GM12878 (cell line): ENCODE measurements at regions not wholly inside any gene's neighbourhood (a gene's known extent, or its start where the extent isn't known, plus 50 kb on each side); places are given as distances from the start of the nearest gene placed in this dataset.

Experiments
- ATAC-seq: fragments of 200-7000 bp; cut with Tn5 transposase; 3 replicates; pipeline ENCODE4 v1.9.1; 2020; ENCODE audit warnings: mild to moderate bottlenecking, moderate library complexity
- BruUV-seq: library from RNA; stranded (reverse); fragments of 400-500 nt; replicated peaks from 2 replicates; lab custom pipeline; 2021; lab: Mats Ljungman, UMichigan
- CTCF ChIA-PET: fragments of 300-600 bp; sonication (Branson Sonifier 250); formaldehyde crosslinking; extraction: SDS; loops from one replicate; lab custom pipeline; 2021; ENCODE audit warnings: inconsistent platforms; lab: Yijun Ruan, JAX
- POLR2A ChIA-PET: fragments of 350-600 bp; formaldehyde crosslinking; extraction: SDS; loops from one replicate; lab custom pipeline; 2021; ENCODE audit warnings: inconsistent platforms; lab: Charles Lee
- RAD21 ChIA-PET: fragments of 300-600 bp; sonication (Branson Sonifier 250); formaldehyde crosslinking; loops from one replicate; lab custom pipeline; 2023; ENCODE audit warnings: antibody characterized with exemption; ENCODE audit not compliant: unreplicated experiment; lab: Charles Lee
- SMC1A ChIA-PET: fragments of 300-600 bp; sonication (Branson Sonifier 250); formaldehyde crosslinking; loops from one replicate; lab custom pipeline; 2023; ENCODE audit not compliant: unreplicated experiment, uncharacterized antibody; lab: Charles Lee
- DNase-seq: peaks from one replicate; pipeline ENCODE4 v3.0.0-alpha.2; 2011; ENCODE audit warnings: low read depth, low spot score
- FAIRE-seq: peaks from 3 replicates; lab custom pipeline; 2011; peaks lifted over from hg19 to GRCh38; lab: Jason Lieb, UNC
- H2AFZ ChIP-seq: 2 replicates; pipeline ENCODE4 v1.6.0; 2011; ENCODE audit warnings: low read depth, low read length, control low read depth; ENCODE audit not compliant: control insufficient read depth
- H3K27ac ChIP-seq: 2 replicates; pipeline ENCODE4 v1.5.1; 2011; ENCODE audit warnings: control low read depth; ENCODE audit not compliant: control insufficient read depth, insufficient read depth
- H3K27me3 ChIP-seq, 2 experiments: replicated peaks in 1 of 2; 2 replicates each; pipeline versions ENCODE4 v1.6.0 to v1.6.1; 2011; ENCODE audit warnings: low read length in 1 of 2; ENCODE audit not compliant: control insufficient read depth in 2 of 2, insufficient read depth in 2 of 2
- H3K36me3 ChIP-seq, 2 experiments: 2 replicates each; pipeline ENCODE4 v1.5.1; 2011; ENCODE audit warnings: low read length in 1 of 2; ENCODE audit not compliant: control insufficient read depth in 2 of 2, insufficient read depth in 2 of 2
- H3K4me1 ChIP-seq: 2 replicates; pipeline ENCODE4 v1.6.1; 2011; ENCODE audit warnings: mild to moderate bottlenecking, low read length, moderate library complexity, mixed read lengths; ENCODE audit not compliant: control insufficient read depth, insufficient read depth
- H3K4me2 ChIP-seq: 2 replicates; pipeline ENCODE4 v1.6.0; 2011; ENCODE audit warnings: control low read depth; ENCODE audit not compliant: control insufficient read depth, insufficient read depth
- H3K4me3 ChIP-seq: fragments of 200-600 bp; sonication (generic); 2 replicates; pipeline ENCODE4 v1.5.1; 2016
- H3K79me2 ChIP-seq: 2 replicates; pipeline ENCODE4 v1.6.0; 2011; ENCODE audit warnings: low read length; ENCODE audit not compliant: control insufficient read depth, insufficient read depth
- H3K9ac ChIP-seq: 2 replicates; pipeline ENCODE4 v1.8.0; 2011; ENCODE audit warnings: low read length, control low read depth, mixed read lengths; ENCODE audit not compliant: control insufficient read depth, insufficient read depth
- H3K9me3 ChIP-seq: replicated peaks from 3 replicates; pipeline ENCODE4 v1.5.1; 2011; ENCODE audit warnings: mild to moderate bottlenecking, low read length; ENCODE audit not compliant: control insufficient read depth, insufficient read depth
- H4K20me1 ChIP-seq: 2 replicates; pipeline ENCODE4 v1.6.0; 2011; ENCODE audit not compliant: control insufficient read depth, insufficient read depth
- ATF7 ChIP-seq: fragments of 450-650 bp; IDR thresholded peaks from 2 replicates; pipeline ENCODE4 v1.6.1; 2016; ENCODE audit warnings: low read depth, mild to moderate bottlenecking
- CEBPB ChIP-seq, 2 experiments: fragments of 150-350 bp in 1 of 2; IDR thresholded peaks; 2 replicates each; pipeline ENCODE4 v1.6.1; 2012 to 2014; ENCODE audit warnings: low read depth in 2 of 2, low read length in 2 of 2, borderline replicate concordance in 1 of 2, inconsistent platforms in 1 of 2
- CREM ChIP-seq: IDR thresholded peaks from 2 replicates; pipeline ENCODE4 v1.6.1; 2014; ENCODE audit warnings: antibody characterized with exemption, low read depth
- EED ChIP-seq: sonication (generic); IDR thresholded peaks from 2 replicates; pipeline ENCODE4 v1.6.1; 2016; ENCODE audit warnings: antibody characterized with exemption, low read depth
- EP300 ChIP-seq, 2 experiments: fragments of 150-350 bp in 1 of 2; IDR thresholded peaks; 2 replicates each; pipeline ENCODE4 v1.6.1; 2011 to 2012; ENCODE audit warnings: low read depth in 2 of 2, low read length in 2 of 2, borderline replicate concordance in 1 of 2, improper control_type of control experiment in 1 of 2, inconsistent platforms in 1 of 2; ENCODE audit not compliant: control insufficient read depth in 1 of 2
- HDGF ChIP-seq: fragments of 450-650 bp; IDR thresholded peaks from 2 replicates; pipeline ENCODE4 v1.6.1; 2016; ENCODE audit warnings: antibody characterized with exemption
- MEF2A ChIP-seq: IDR thresholded peaks from 2 replicates; pipeline ENCODE4 v1.6.1; 2011; ENCODE audit warnings: low read depth, mild to moderate bottlenecking, low read length, moderate library complexity; ENCODE audit not compliant: insufficient read depth
- MTA3 ChIP-seq: IDR thresholded peaks from 2 replicates; pipeline ENCODE4 v1.6.1; 2012; ENCODE audit warnings: low read length, inconsistent platforms, borderline replicate concordance
- MYC ChIP-seq: IDR thresholded peaks from 2 replicates; pipeline ENCODE4 v1.6.1; 2011; ENCODE audit warnings: mild to moderate bottlenecking, low read length, moderate library complexity, inconsistent platforms; ENCODE audit not compliant: insufficient read depth, insufficient replicate concordance, insufficient read length, severe bottlenecking
- NR2F1 ChIP-seq: fragments of 450-650 bp; conservative IDR thresholded peaks from 2 replicates; pipeline ENCODE4 v1.6.1; 2017; ENCODE audit warnings: mild to moderate bottlenecking
- POU2F2 ChIP-seq: IDR thresholded peaks from 3 replicates; pipeline ENCODE4 v1.6.1; 2011; ENCODE audit warnings: low read depth, mild to moderate bottlenecking, low read length, borderline replicate concordance
- RB1 ChIP-seq: fragments of 450-650 bp; formaldehyde crosslinking; IDR thresholded peaks from 2 replicates; pipeline ENCODE4 v1.6.1; 2017; ENCODE audit warnings: mild to moderate bottlenecking, borderline replicate concordance
- RBBP5 ChIP-seq: fragments of 200-600 bp; sonication (generic); conservative IDR thresholded peaks from 2 replicates; pipeline ENCODE4 v1.6.1; 2016
- SMARCA5 ChIP-seq: fragments of 450-650 bp; IDR thresholded peaks from 2 replicates; pipeline ENCODE4 v1.6.1; 2017; ENCODE audit warnings: mild to moderate bottlenecking
- SRF ChIP-seq, 2 experiments: IDR thresholded peaks; 2 replicates each; pipeline ENCODE4 v1.6.1; 2011; ENCODE audit warnings: low read depth in 2 of 2, low read length in 2 of 2, mild to moderate bottlenecking in 1 of 2, moderate library complexity in 1 of 2
- WGBS: methylation state at CpG from one replicate; pipeline ENCODE4 v1.1.6; 2016; ENCODE audit warnings: low lambda C conversion rate; ENCODE audit not compliant: insufficient replicate concordance, insufficient coverage; ENCODE audit errors: missing lambda C conversion rate; 5-methylcytosine and 5-hydroxymethylcytosine counted together
- in situ Hi-C: fragments of 300-500 bp; cut with MboI; formaldehyde crosslinking; loops from 9 replicates; pipeline ENCODE4 v1.14.3; 2018; ENCODE audit warnings: mixed read lengths
- intact Hi-C: fragments of 100-400 bp; cut with micrococcal nuclease; formaldehyde crosslinking; loops from one replicate; pipeline ENCODE4 v1.14.2; 2022; ENCODE audit not compliant: unreplicated experiment
- TF ChIP-seq, protein P1 (sequence below): fragments of 150-350 bp; IDR thresholded peaks from 2 replicates; pipeline ENCODE4 v1.6.1; 2016; ENCODE audit warnings: low read depth, low read length

DNA sequence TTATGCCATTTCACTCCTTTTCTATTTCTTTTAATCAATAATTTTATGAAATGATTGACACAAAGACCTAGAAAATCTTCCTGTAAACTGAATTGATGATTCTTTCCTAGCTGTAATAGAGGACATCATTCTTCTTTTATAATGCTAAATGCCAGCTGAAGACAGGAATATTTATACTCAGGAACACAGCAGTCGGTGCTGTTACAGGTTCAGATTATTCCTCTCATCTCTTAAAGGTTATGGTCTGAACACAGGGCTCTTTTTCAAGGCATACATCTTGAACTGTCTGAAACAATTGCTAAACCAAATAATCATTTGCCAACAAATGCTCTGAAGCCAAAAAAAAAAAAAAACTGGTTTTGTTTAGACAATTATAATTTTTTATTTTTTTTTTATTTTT lies 305.0 kb upstream of the MMADHC start (continued):
- TF ChIP-seq EED (no peak), SRF (IDR thresholded peaks at IDR 0.05; ENCODE audit: low read depth in 2 of 2, low read length in 2 of 2) (no peak), MEF2A (no peak), NR2F1 (no peak), POU2F2 (no peak), MYC (no peak)
- TF ChIP-seq, protein P1, sequence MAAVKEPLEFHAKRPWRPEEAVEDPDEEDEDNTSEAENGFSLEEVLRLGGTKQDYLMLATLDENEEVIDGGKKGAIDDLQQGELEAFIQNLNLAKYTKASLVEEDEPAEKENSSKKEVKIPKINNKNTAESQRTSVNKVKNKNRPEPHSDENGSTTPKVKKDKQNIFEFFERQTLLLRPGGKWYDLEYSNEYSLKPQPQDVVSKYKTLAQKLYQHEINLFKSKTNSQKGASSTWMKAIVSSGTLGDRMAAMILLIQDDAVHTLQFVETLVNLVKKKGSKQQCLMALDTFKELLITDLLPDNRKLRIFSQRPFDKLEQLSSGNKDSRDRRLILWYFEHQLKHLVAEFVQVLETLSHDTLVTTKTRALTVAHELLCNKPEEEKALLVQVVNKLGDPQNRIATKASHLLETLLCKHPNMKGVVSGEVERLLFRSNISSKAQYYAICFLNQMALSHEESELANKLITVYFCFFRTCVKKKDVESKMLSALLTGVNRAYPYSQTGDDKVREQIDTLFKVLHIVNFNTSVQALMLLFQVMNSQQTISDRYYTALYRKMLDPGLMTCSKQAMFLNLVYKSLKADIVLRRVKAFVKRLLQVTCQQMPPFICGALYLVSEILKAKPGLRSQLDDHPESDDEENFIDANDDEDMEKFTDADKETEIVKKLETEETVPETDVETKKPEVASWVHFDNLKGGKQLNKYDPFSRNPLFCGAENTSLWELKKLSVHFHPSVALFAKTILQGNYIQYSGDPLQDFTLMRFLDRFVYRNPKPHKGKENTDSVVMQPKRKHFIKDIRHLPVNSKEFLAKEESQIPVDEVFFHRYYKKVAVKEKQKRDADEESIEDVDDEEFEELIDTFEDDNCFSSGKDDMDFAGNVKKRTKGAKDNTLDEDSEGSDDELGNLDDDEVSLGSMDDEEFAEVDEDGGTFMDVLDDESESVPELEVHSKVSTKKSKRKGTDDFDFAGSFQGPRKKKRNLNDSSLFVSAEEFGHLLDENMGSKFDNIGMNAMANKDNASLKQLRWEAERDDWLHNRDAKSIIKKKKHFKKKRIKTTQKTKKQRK = no peak
- TF ChIP-seq, all 136 proteins: peak for 0

GRCh38 chr2:149885946-149886345 lies 298.4 kb upstream of the MMADHC start:
- CTCF ChIA-PET = no interaction called here
- Histone ChIP-seq H3K9me3 (no peaks in the 10 kb centered on the region), H3K4me1 (no peaks in the 10 kb centered on the region), H3K4me3 (no peak overlapping the region), H3K27me3 (no peaks in the 10 kb centered on the region), H3K79me2 (no peaks in the 10 kb centered on the region), H3K4me2 (no peak overlapping the region), H3K36me3 (no peaks in the 10 kb centered on the region), H4K20me1 (no peaks in the 10 kb centered on the region), H3K9ac (no peak overlapping the region), H3K27ac (no peak overlapping the region), H2AFZ (no peak overlapping the region)
- no TSS peak for BruUV-seq
- WGBS = 0% methylated on average over 2 of the region's 2 CpGs
- in situ Hi-C loops (no loop called here), intact Hi-C loops (no loop called here)
- ATAC-seq = no peak
- RAD21 ChIA-PET = interaction anchor here (0.7 kb wide), 1 partner anchor 585 kb away, joined by 3 read pairs; no protein-coding TSS in a partner anchor
- FAIRE-seq = no peak
- TF ChIP-seq HDGF (no peak), EP300 (IDR thresholded peaks at IDR 0.05; ENCODE audit: borderline replicate concordance in 1 of 2, control insufficient read depth in 1 of 2, low read depth in 2 of 2, low read length in 2 of 2) (no peak), MTA3 (no peak), ATF7 (no peak), CEBPB (IDR thresholded peaks at IDR 0.05; ENCODE audit: borderline replicate concordance in 1 of 2, low read depth in 2 of 2, low read length in 2 of 2) (no peak), RBBP5 (no peak), SMARCA5 (no peak), RB1 (no peak), CREM (no peak)
- POLR2A ChIA-PET = no interaction called here
- DNase-seq = no peak
- SMC1A ChIA-PET = interaction anchor here (1.0 kb wide), 1 partner anchor 13 kb away, joined by 3 read pairs; no protein-coding TSS in a partner anchor
